Activated T-helper 1 cell treated with anti-CD3 and anti-CD28 coated beads, Interleukin-2, amount 50 U/mL, for 16 hours (primary cell): ENCODE measurements at regions not wholly inside any gene's neighbourhood (a gene's known extent, or its start where the extent isn't known, plus 50 kb on each side); places are given as distances from the start of the nearest gene placed in this dataset.

Experiments
- DNase-seq, 2 donors: peaks; one replicate each; pipeline ENCODE4 v3.0.0-alpha.2; 2020; ENCODE audit warnings: low read depth in 1 of 2, low spot score in 1 of 2

DNA sequence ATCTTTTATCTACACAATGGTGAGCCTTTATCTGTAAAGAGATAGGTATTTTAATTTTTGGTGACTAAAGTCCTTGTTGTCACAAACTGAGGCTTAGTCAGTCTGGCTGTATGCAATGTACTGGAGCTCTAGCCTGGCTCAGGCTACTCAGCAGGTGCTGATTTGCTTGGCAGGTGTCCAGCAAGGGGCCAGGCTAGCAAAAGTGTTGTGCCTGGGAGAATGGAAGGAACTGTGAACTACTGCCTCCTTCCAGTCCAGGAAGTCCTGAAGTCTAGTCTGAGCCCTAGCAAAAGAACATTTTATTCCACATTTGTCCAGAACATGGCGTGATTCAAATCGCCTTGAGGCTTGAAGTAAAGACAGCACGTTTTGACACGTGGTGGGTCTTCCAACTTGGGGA lies 260.5 kb downstream of the CCDC85A start:
- DNase-seq, result no peak

DNA sequence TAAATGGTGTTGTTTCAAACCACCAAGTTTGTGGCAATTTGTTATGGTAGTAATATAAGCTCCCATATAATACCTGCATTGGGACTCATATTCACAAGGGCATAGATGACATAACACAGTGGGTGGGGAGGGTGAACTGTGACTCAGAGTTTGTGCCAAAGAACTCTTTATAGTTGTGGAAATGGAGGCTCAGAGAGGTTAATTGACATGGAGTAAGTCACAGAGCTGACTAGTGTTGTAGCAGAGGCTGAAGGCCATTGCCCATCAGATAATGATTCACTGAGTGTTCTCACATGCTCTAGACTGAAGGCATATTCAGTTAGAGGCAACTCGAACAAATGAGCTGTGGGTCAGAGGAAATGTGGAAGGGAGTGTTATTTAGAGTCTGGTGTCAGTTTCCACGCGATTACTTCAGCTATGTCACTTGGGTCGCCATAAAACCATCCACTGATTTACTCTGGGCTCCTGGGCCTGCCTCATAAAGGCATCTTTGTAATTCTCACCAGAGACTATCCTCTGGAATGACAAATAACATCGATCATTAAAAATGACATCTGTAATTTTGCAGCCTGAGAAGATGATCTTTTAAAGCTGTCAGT lies 264.7 kb downstream of the CCDC85A start:
- no peak for DNase-seq

- no peak for DNase-seq
Observed at GRCh38 chr2:56449002-56449431, 265.2 kb downstream of the CCDC85A start.

DNA sequence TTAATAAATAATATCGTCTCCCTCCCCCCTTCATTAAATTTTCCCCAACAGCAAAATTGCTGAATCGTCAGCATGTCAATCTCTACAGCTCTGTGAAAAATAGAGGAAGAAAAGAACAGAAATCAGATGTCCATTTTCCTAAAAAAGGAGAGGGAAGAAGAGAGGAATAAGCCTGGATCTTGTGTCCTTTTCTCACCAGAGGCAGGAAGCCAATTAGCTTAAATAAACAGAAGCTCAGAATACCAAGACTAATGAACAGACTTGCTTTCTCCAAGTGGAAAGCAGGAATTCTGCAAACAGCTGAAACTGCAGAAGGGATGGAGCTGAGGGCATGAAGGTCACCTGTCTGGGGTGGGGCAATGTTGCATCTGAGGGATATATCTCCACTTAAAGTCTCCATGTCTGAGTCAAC lies 265.7 kb downstream of the CCDC85A start:
- DNase-seq, result no peak

GRCh38 chr2:56450047-56450446 lies 266.3 kb downstream of the CCDC85A start:
- no peak for DNase-seq

GRCh38 chr2:56450772-56451171 lies 267.0 kb downstream of the CCDC85A start:
- no peak for DNase-seq

DNA sequence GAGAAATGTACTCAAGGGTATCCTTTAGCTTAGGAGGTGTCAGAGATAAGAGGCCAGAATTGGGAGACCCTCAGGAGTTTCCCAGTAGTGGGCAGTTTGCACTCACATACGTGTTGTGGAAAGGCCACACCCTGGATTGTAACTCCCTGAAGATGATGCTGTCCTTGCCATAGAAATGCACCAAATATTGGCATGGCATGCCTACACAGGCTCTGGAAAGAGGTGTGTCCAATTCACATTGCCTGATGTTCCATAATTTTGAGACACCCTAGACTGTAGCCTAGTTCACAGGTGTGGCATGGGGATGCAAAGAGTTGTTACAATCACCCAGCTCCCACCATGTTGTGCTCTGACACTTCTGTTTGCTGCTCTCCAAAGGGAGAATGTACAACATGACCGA lies 271.9 kb downstream of the CCDC85A start:
- no peak for DNase-seq

GRCh38 chr2:56456791-56457190 lies 273.0 kb downstream of the CCDC85A start:
- no peak for DNase-seq

DNA sequence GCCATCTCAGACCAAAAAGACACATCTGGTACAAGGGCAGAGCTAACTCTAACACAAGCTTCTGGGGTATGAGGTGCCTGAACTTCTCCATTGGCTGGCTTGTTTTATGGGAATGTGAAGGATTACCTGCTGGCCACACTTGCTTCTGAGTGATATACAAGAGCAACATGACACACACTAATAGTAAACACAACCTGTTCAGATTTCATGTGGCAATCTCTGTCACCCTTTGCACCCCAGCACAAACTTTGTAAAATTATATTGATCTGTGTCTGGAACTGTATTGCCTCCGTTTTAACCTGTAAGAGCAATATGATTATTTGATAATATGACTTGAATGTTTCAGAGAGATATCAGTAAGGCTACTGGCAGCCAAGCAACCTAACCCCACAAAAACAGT lies 276.7 kb downstream of the CCDC85A start:
- no peak for DNase-seq

- DNase-seq, result no peak
Observed at GRCh38 chr2:56464066-56464465, 280.3 kb downstream of the CCDC85A start.

DNA sequence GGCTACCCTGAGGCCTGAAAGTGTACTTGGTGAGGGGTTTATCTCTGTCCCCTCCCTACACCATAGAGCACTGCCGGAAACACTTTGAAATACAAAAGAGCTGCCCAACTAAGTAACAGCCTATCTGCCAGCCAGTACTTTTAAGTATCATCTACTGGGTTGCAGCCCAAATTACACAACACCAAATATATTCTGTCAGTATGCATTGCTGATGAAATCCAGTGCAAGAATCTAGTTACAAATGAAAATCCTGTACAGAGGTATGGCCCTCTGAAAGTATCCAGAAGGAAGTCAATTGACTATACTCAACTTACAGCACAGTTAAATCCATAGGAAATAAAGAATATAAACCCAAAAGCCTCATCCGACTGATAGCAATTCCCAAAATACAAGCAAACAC lies 280.8 kb downstream of the CCDC85A start:
- DNase-seq, result no peak

GRCh38 chr2:56465491-56465890 lies 281.7 kb downstream of the CCDC85A start:
- DNase-seq, result no peak

DNA sequence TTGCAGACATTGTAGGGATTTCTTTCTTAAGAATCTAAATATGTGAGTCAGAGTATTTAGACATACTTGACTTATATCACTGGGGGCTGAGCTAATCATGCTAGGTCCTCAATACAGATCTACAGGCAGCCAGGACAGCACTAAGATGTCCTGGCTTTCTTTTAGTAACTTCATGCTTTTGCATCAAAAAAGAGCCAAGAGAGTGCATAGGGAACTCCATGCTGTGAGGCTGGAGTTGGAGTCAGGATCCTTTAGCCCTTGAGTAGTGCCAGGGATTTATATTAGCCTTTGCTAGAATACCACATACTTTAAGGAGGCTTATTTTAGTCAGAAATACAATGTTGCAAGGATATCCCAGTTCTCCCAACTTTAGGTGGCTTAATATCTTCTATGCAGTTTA lies 289.7 kb downstream of the CCDC85A start:
- DNase-seq, result no peak

DNA sequence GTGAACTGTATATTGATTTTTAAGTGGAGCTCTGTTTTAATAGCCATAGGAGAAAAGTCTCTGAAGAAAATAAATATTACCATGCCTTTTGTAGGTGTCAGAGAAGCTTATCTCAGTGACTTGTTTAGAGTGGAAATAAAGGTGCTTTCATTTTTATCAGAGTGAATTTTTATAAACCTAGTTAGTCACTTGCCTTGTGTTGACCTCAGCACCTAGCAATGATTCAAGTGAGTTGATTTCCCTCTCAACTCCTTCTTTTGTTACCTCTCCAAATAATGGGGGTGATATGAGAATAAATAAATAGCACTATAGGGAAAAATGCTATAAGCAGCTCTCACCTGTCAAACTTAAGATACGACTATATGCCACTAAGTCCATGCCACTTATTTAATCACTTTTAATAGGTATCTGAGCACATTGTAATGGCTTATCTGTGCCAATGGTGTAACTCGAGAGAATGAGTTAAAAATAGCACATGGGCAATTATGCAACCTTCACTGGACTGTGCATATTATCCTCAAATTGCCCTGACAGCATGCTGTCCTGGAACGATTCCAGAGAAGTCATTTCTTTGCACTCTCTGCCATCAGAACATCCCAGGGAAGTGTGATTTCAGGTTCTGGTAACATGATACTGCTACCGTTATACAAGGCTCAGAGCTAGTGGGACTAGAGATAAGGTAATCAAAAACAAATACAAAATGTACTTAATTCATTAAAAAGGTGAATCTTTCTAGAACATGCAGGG lies 290.8 kb downstream of the CCDC85A start:
- no peak for DNase-seq

GRCh38 chr2:56475191-56475590 lies 291.4 kb downstream of the CCDC85A start:
- no peak for DNase-seq

- DNase-seq, result no peak
Observed at GRCh38 chr2:56476509-56477071, 292.8 kb downstream of the CCDC85A start.

- DNase-seq, result no peak
Observed at GRCh38 chr2:56478027-56478426, 294.2 kb downstream of the CCDC85A start.

- DNase-seq, result no peak
Observed at GRCh38 chr2:56483081-56483480, 299.3 kb downstream of the CCDC85A start.

- no peak for DNase-seq
Observed at GRCh38 chr2:56484906-56485305, 301.1 kb downstream of the CCDC85A start.

DNA sequence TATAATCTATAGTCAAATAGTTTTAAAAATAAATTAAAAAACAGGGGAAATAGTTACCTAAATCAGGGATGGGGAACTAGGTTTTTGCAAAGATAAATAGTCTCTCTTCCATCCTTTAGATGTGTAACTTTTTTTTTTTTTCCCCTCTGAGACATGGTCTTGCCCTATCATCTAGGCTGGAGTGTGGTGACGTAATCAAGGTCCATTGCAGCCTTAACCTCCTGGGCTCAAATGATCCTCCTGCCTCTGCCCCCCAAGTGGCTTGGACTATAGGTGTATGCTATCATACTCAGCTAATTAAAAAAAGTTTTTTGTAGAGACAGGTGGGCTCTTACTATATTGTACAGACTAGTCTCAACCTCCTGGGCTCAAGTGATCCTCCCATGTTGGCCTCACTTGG lies 316.5 kb downstream of the CCDC85A start:
- DNase-seq, result no peak

DNA sequence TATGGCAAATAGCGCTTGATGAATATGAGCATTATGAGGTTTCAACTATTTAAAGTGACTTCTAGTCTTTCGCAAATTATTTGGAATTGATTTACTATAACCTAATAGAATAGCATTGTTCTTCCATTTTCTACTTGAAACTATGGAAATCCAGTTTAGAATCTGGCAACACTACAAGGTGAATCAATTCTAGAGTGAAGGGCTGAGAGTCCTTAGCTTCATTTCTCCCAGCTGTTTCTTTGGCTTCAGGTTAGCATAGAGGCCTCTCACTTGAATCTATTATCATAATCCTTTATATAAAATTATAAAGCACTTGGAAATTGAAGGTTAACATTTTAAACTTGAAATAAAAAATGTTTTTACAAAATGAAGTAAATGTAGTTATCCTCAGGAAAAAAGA lies 318.8 kb downstream of the CCDC85A start:
- no peak for DNase-seq

- no peak for DNase-seq
Observed at GRCh38 chr2:56505885-56506284, 322.1 kb downstream of the CCDC85A start.

DNA sequence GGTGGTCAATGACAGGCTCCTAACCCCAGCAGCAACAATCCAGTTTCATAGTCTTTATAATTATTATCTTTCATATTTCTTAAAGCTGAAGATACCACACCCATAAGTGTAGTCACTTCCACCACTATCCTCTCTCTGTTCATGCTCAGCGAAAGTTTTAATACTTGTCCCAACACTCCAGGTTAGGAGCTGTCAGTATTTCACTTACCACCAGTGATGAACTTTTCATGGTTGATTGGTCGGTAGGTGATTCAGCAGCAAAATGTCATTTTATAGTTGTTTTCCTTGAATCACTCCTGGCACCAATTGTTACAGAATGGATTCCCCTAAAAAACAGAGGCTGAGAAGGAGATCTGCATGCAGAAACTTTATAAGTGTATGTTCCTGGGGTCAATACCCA lies 324.9 kb downstream of the CCDC85A start:
- DNase-seq, result no peak
